Stimulated activated CD8-positive, alpha-beta memory T cell treated with anti-CD3 and anti-CD28 coated beads, Interleukin-4, amount 100 ng/mL, for 48 hours (primary cell): ENCODE measurements at regions not wholly inside any gene's neighbourhood (a gene's known extent, or its start where the extent isn't known, plus 50 kb on each side); places are given as distances from the start of the nearest gene placed in this dataset.

Source experiments
- DNase-seq: peaks from one replicate; pipeline ENCODE4 v3.0.0-alpha.2; 2020

GRCh38 chr7:116310141-116310540 is 99.8 kb downstream of the TES start:
- DNase-seq: no peak

GRCh38 chr7:116311259-116311658 is 100.9 kb downstream of the TES start:
- DNase-seq: no peak

GRCh38 chr7:116311816-116312471 is 101.6 kb downstream of the TES start:
- DNase-seq: no peak

- DNase-seq: no peak
Measured at GRCh38 chr7:116315293-116315692, 105.0 kb downstream of the TES start.

GRCh38 chr7:116315803-116316202 is 105.5 kb downstream of the TES start:
- DNase-seq: no peak

- DNase-seq: peak; percentile 33
Measured at GRCh38 chr7:116316838-116317628, 106.7 kb downstream of the TES start.

GRCh38 chr7:116317907-116318306 is 107.6 kb downstream of the TES start:
- DNase-seq: no peak

GRCh38 chr7:116322541-116322940 is 112.2 kb downstream of the TES start:
- DNase-seq: no peak

GRCh38 chr7:116324582-116324981 is 114.2 kb downstream of the TES start:
- no peak for DNase-seq

- DNase-seq: no peak
Measured at GRCh38 chr7:116325517-116325916, 115.2 kb downstream of the TES start.

GRCh38 chr7:116327135-116327534 is 116.8 kb downstream of the TES start:
- DNase-seq: no peak

- no peak for DNase-seq
Measured at GRCh38 chr7:116327752-116328151, 117.4 kb downstream of the TES start.

- no peak for DNase-seq
Measured at GRCh38 chr7:116328161-116328560, 117.8 kb downstream of the TES start.

GRCh38 chr7:116329686-116330503 is 119.6 kb downstream of the TES start:
- DNase-seq: no peak

GRCh38 chr7:116331020-116331419 is 120.7 kb downstream of the TES start:
- DNase-seq: no peak

- DNase-seq: no peak
Measured at GRCh38 chr7:116332766-116333165, 122.4 kb downstream of the TES start.

GRCh38 chr7:116334555-116334954 is 124.2 kb downstream of the TES start:
- DNase-seq: no peak

- DNase-seq: no peak
Measured at GRCh38 chr7:116337018-116337417, 126.7 kb downstream of the TES start.

- DNase-seq: no peak
Measured at GRCh38 chr7:116337800-116338199, 127.5 kb downstream of the TES start.

GRCh38 chr7:116339564-116339963 is 129.2 kb downstream of the TES start:
- DNase-seq: no peak

GRCh38 chr7:116340201-116340847 is 130.0 kb downstream of the TES start:
- DNase-seq: no peak

GRCh38 chr7:116340943-116341907 is 130.9 kb downstream of the TES start:
- DNase-seq: no peak
